Lower leg skin (tissue), 3 donors: ENCODE measurements at regions not wholly inside any gene's neighbourhood (a gene's known extent, or its start where the extent isn't known, plus 50 kb on each side); places are given as distances from the start of the nearest gene placed in this dataset.

ENCODE experiments used
- POLR2A ChIP-seq, 2 donors: fragments of 450-650 bp; IDR thresholded peaks; one replicate each; pipeline ENCODE4 v1.6.1; 2016 to 2017; ENCODE audit warnings: antibody characterized with exemption in 2 of 2, mild to moderate bottlenecking in 1 of 2, moderate library complexity in 1 of 2
- TF ChIP-seq, protein P1 (sequence below), 3 donors: fragments of 450-650 bp; IDR thresholded peaks; one replicate each; pipeline ENCODE4 v1.5.1; 2016; ENCODE audit warnings: antibody characterized with exemption in 3 of 3, mild to moderate bottlenecking in 3 of 3, moderate library complexity in 2 of 3

DNA sequence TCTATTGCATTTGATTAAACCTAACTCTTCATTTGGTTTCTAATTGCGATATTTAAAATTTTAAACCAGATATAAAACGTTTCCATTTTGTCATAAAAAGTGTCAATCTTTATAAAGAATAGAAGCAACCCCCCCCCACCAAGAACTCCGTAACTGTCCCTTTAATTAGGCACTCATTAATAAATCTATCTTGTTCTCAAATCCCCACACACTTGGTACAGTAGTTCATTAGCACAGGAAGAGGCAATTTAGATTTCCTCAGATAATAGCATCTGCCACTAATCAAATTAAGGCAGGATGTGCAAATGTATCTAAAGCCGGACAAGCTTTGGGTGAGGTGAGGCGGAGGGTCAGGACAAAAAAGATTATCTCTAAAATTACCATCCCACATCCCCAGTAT lies 1143.3 kb upstream of the AUTS2 start:
- TF ChIP-seq, protein P1, sequence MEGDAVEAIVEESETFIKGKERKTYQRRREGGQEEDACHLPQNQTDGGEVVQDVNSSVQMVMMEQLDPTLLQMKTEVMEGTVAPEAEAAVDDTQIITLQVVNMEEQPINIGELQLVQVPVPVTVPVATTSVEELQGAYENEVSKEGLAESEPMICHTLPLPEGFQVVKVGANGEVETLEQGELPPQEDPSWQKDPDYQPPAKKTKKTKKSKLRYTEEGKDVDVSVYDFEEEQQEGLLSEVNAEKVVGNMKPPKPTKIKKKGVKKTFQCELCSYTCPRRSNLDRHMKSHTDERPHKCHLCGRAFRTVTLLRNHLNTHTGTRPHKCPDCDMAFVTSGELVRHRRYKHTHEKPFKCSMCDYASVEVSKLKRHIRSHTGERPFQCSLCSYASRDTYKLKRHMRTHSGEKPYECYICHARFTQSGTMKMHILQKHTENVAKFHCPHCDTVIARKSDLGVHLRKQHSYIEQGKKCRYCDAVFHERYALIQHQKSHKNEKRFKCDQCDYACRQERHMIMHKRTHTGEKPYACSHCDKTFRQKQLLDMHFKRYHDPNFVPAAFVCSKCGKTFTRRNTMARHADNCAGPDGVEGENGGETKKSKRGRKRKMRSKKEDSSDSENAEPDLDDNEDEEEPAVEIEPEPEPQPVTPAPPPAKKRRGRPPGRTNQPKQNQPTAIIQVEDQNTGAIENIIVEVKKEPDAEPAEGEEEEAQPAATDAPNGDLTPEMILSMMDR (IDR thresholded peaks at IDR 0.05) = no peak
- TF ChIP-seq POLR2A (IDR thresholded peaks at IDR 0.05) = no peak
